ENCODE measurements at regions not wholly inside any gene's neighbourhood (a gene's known extent, or its start where the extent isn't known, plus 50 kb on each side); places are given as distances from the start of the nearest gene placed in this dataset.
A peak's percentile ranks its signal among the peaks of the same experiment; 100 is the strongest.

DNA sequence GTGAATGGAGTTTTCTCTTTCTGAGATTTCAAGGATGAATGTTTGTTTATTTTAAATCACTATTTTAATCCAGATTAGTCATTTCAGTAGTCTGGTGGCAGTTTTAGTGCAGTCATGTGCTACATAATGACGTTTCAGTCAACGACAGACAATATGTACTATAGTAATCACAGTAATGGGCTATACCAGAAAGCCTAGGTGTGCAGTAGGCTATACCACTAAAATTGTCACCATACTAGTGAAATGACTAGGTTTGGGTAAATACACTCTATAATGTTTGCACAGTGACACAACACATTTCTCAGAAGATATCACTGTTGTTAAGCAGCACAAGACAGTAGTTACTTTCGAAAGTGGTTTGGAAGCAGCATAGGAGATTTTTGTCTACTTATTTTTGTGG is 203.1 kb downstream of the ETNK1 start (continued):
- TF ChIP-seq ETV6 (conservative IDR thresholded peaks at IDR 0.05 in 1 of 2, IDR thresholded peaks at IDR 0.05 in 1 of 2; ENCODE audit: borderline replicate concordance in 1 of 2, low read depth in 1 of 2) (no peak), SMAD1 (IDR thresholded peaks at IDR 0.05; ENCODE audit: low read depth, partially characterized antibody) (no peak), CREM (IDR thresholded peaks at IDR 0.05; ENCODE audit: low read depth) (0 out of 2 replicates have a peak, but pooled peaks have one; percentile 13), EP300 (IDR thresholded peaks at IDR 0.05; ENCODE audit: borderline replicate concordance in 1 of 2, control insufficient read depth in 1 of 2, low read depth in 2 of 2, low read length in 2 of 2) (no peak), RUNX3 (IDR thresholded peaks at IDR 0.05; ENCODE audit: low read length) (peak; percentile 20; the same call in 1 of the 2 replicates), ZNF622 (IDR thresholded peaks at IDR 0.05) (no peak), EZH2 (IDR thresholded peaks at IDR 0.05; ENCODE audit: borderline replicate concordance, control insufficient read depth, low read depth, low read length) (no peak), POLR2AphosphoS5 (IDR thresholded peaks at IDR 0.05; ENCODE audit: low read length) (no peak), ZBED1 (IDR thresholded peaks at IDR 0.05; ENCODE audit: borderline replicate concordance) (peak; percentile 47; the same call in 1 of the 2 replicates), CREB1 (IDR thresholded peaks at IDR 0.05; ENCODE audit: low read depth) (peak; percentile 52; the same call in 1 of the 2 replicates), ZSCAN29 (IDR thresholded peaks at IDR 0.05) (no peak), RBBP5 (conservative IDR thresholded peaks at IDR 0.05) (no peak), TCF7 (IDR thresholded peaks at IDR 0.05; ENCODE audit: borderline replicate concordance) (no peak), NFIC (IDR thresholded peaks at IDR 0.05; ENCODE audit: low read depth, low read length) (no peak), NFYB (IDR thresholded peaks at IDR 0.05; ENCODE audit: insufficient read depth, low read depth, low read length) (no peak), IRF4 (IDR thresholded peaks at IDR 0.05; ENCODE audit: low read depth, low read length) (peak; percentile 45; the same call in 1 of the 2 replicates), CHD4 (IDR thresholded peaks at IDR 0.05) (no peak), RAD21 (IDR thresholded peaks at IDR 0.05; ENCODE audit: insufficient read depth, low read depth, low read length) (no peak), STAT3 (IDR thresholded peaks at IDR 0.05; ENCODE audit: low read depth, low read length) (no peak)
- TF ChIP-seq, protein P1, sequence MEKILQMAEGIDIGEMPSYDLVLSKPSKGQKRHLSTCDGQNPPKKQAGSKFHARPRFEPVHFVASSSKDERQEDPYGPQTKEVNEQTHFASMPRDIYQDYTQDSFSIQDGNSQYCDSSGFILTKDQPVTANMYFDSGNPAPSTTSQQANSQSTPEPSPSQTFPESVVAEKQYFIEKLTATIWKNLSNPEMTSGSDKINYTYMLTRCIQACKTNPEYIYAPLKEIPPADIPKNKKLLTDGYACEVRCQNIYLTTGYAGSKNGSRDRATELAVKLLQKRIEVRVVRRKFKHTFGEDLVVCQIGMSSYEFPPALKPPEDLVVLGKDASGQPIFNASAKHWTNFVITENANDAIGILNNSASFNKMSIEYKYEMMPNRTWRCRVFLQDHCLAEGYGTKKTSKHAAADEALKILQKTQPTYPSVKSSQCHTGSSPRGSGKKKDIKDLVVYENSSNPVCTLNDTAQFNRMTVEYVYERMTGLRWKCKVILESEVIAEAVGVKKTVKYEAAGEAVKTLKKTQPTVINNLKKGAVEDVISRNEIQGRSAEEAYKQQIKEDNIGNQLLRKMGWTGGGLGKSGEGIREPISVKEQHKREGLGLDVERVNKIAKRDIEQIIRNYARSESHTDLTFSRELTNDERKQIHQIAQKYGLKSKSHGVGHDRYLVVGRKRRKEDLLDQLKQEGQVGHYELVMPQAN (conservative IDR thresholded peaks at IDR 0.05) = no peak
- TF ChIP-seq, protein P2, sequence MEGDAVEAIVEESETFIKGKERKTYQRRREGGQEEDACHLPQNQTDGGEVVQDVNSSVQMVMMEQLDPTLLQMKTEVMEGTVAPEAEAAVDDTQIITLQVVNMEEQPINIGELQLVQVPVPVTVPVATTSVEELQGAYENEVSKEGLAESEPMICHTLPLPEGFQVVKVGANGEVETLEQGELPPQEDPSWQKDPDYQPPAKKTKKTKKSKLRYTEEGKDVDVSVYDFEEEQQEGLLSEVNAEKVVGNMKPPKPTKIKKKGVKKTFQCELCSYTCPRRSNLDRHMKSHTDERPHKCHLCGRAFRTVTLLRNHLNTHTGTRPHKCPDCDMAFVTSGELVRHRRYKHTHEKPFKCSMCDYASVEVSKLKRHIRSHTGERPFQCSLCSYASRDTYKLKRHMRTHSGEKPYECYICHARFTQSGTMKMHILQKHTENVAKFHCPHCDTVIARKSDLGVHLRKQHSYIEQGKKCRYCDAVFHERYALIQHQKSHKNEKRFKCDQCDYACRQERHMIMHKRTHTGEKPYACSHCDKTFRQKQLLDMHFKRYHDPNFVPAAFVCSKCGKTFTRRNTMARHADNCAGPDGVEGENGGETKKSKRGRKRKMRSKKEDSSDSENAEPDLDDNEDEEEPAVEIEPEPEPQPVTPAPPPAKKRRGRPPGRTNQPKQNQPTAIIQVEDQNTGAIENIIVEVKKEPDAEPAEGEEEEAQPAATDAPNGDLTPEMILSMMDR (IDR thresholded peaks at IDR 0.05 in 2 of 3, conservative IDR thresholded peaks at IDR 0.05 in 1 of 3; ENCODE audit: control insufficient read depth in 2 of 3, extremely low read depth in 1 of 3, insufficient read depth in 1 of 3, low read depth in 3 of 3, low read length in 3 of 3) = no peak
- TF ChIP-seq, protein P3, sequence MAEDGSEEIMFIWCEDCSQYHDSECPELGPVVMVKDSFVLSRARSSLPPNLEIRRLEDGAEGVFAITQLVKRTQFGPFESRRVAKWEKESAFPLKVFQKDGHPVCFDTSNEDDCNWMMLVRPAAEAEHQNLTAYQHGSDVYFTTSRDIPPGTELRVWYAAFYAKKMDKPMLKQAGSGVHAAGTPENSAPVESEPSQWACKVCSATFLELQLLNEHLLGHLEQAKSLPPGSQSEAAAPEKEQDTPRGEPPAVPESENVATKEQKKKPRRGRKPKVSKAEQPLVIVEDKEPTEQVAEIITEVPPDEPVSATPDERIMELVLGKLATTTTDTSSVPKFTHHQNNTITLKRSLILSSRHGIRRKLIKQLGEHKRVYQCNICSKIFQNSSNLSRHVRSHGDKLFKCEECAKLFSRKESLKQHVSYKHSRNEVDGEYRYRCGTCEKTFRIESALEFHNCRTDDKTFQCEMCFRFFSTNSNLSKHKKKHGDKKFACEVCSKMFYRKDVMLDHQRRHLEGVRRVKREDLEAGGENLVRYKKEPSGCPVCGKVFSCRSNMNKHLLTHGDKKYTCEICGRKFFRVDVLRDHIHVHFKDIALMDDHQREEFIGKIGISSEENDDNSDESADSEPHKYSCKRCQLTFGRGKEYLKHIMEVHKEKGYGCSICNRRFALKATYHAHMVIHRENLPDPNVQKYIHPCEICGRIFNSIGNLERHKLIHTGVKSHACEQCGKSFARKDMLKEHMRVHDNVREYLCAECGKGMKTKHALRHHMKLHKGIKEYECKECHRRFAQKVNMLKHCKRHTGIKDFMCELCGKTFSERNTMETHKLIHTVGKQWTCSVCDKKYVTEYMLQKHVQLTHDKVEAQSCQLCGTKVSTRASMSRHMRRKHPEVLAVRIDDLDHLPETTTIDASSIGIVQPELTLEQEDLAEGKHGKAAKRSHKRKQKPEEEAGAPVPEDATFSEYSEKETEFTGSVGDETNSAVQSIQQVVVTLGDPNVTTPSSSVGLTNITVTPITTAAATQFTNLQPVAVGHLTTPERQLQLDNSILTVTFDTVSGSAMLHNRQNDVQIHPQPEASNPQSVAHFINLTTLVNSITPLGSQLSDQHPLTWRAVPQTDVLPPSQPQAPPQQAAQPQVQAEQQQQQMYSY (CRISPR knock-in tag; IDR thresholded peaks at IDR 0.05) = no peak
- TF ChIP-seq, protein P4, sequence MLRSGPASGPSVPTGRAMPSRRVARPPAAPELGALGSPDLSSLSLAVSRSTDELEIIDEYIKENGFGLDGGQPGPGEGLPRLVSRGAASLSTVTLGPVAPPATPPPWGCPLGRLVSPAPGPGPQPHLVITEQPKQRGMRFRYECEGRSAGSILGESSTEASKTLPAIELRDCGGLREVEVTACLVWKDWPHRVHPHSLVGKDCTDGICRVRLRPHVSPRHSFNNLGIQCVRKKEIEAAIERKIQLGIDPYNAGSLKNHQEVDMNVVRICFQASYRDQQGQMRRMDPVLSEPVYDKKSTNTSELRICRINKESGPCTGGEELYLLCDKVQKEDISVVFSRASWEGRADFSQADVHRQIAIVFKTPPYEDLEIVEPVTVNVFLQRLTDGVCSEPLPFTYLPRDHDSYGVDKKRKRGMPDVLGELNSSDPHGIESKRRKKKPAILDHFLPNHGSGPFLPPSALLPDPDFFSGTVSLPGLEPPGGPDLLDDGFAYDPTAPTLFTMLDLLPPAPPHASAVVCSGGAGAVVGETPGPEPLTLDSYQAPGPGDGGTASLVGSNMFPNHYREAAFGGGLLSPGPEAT (IDR thresholded peaks at IDR 0.05; ENCODE audit: low read depth) = no peak
